Pulmonary artery endothelial cell (primary cell): ENCODE measurements at regions not wholly inside any gene's neighbourhood (a gene's known extent, or its start where the extent isn't known, plus 50 kb on each side); places are given as distances from the start of the nearest gene placed in this dataset.

Experiments used
- DNase-seq: peaks from one replicate; pipeline ENCODE4 v3.0.0-alpha.2; 2011; ENCODE audit warnings: low read depth, low spot score

- no peak for DNase-seq
These were observed 77.1 kb upstream of the BCL6 start for GRCh38 chr3:187822402-187822801.

GRCh38 chr3:187823746-187824145, 78.5 kb upstream of the BCL6 start:
- DNase-seq, result no peak

- DNase-seq, result no peak
These were observed 82.5 kb upstream of the BCL6 start for GRCh38 chr3:187827723-187828122.

- DNase-seq, result no peak
These were observed 83.5 kb upstream of the BCL6 start for GRCh38 chr3:187828579-187829452.

GRCh38 chr3:187830181-187830580, 84.9 kb upstream of the BCL6 start:
- DNase-seq, result no peak

- no peak for DNase-seq
These were observed 86.1 kb upstream of the BCL6 start for GRCh38 chr3:187831125-187832051.

GRCh38 chr3:187832202-187832601, 86.9 kb upstream of the BCL6 start:
- DNase-seq, result no peak

- DNase-seq, result no peak
These were observed 88.1 kb upstream of the BCL6 start for GRCh38 chr3:187833375-187833774.

- no peak for DNase-seq
These were observed 88.7 kb upstream of the BCL6 start for GRCh38 chr3:187833799-187834578.

- no peak for DNase-seq
These were observed 91.8 kb upstream of the BCL6 start for GRCh38 chr3:187836823-187837770.

- DNase-seq, result no peak
These were observed 92.8 kb upstream of the BCL6 start for GRCh38 chr3:187838016-187838540.

- DNase-seq, result no peak
These were observed 94.2 kb upstream of the BCL6 start for GRCh38 chr3:187839422-187839821.

- no peak for DNase-seq
These were observed 95.6 kb upstream of the BCL6 start for GRCh38 chr3:187840856-187841255.

- no peak for DNase-seq
These were observed 96.3 kb upstream of the BCL6 start for GRCh38 chr3:187841560-187841959.

- DNase-seq, result no peak
These were observed 98.4 kb upstream of the BCL6 start for GRCh38 chr3:187843654-187844053.

GRCh38 chr3:187844708-187845107, 99.4 kb upstream of the BCL6 start:
- no peak for DNase-seq

GRCh38 chr3:187845826-187846225, 100.6 kb upstream of the BCL6 start:
- DNase-seq, result no peak

GRCh38 chr3:187848401-187848800, 103.1 kb upstream of the BCL6 start:
- DNase-seq, result no peak

- no peak for DNase-seq
These were observed 103.9 kb upstream of the BCL6 start for GRCh38 chr3:187849016-187849654.
